Osteoblast (primary cell): ENCODE measurements at regions not wholly inside any gene's neighbourhood (a gene's known extent, or its start where the extent isn't known, plus 50 kb on each side); places are given as distances from the start of the nearest gene placed in this dataset.

ENCODE experiments used
- DNase-seq: peaks from one replicate; pipeline ENCODE4 v3.0.0; 2011; ENCODE audit warnings: low spot score, mixed read lengths; ENCODE audit not compliant: insufficient read length; ENCODE audit errors: missing footprints
- H2AFZ ChIP-seq: 2 replicates; pipeline ENCODE4 v1.6.0; 2011; ENCODE audit warnings: mild to moderate bottlenecking, low read length
- H3K27ac ChIP-seq: 2 replicates; pipeline ENCODE4 v1.5.1; 2011; ENCODE audit warnings: mild to moderate bottlenecking, low read depth, low read length, moderate library complexity
- H3K27me3 ChIP-seq: 2 replicates; pipeline ENCODE4 v1.6.0; 2012; ENCODE audit warnings: mild to moderate bottlenecking, control low read depth, inconsistent platforms, low read length, moderate library complexity; ENCODE audit not compliant: insufficient read depth
- H3K36me3 ChIP-seq: 2 replicates; pipeline ENCODE4 v1.5.1; 2011; ENCODE audit warnings: mild to moderate bottlenecking, low read length, control low read depth, moderate library complexity; ENCODE audit not compliant: insufficient read depth
- H3K4me1 ChIP-seq: 2 replicates; pipeline ENCODE4 v1.5.1; 2011; ENCODE audit warnings: mild to moderate bottlenecking, low read length, control low read depth, moderate library complexity; ENCODE audit not compliant: insufficient read depth
- H3K4me2 ChIP-seq: 2 replicates; pipeline ENCODE4 v1.6.0; 2011; ENCODE audit warnings: mild to moderate bottlenecking, low read length; ENCODE audit not compliant: insufficient read depth
- H3K4me3 ChIP-seq: fragments of 200-600 bp; sonication (generic); 3 replicates; pipeline ENCODE4 v1.5.1; 2012; ENCODE audit warnings: mild to moderate bottlenecking, low read length, inconsistent platforms; ENCODE audit not compliant: insufficient read depth
- H3K79me2 ChIP-seq: 2 replicates; pipeline ENCODE4 v1.6.0; 2012; ENCODE audit warnings: mild to moderate bottlenecking, low read length, control low read depth, inconsistent platforms; ENCODE audit not compliant: insufficient read depth
- H3K9me3 ChIP-seq: 2 replicates; pipeline ENCODE4 v1.5.1; 2011; ENCODE audit warnings: low read depth, low read length, control low read depth
- H4K20me1 ChIP-seq: 2 replicates; pipeline ENCODE4 v1.6.0; 2012; ENCODE audit warnings: mild to moderate bottlenecking, low read length, control low read depth; ENCODE audit not compliant: insufficient read depth
- CTCF ChIP-seq: IDR thresholded peaks from 2 replicates; pipeline ENCODE4 v1.5.1; 2011; ENCODE audit warnings: mild to moderate bottlenecking, low read depth, low read length, moderate library complexity; ENCODE audit errors: extremely low read depth

- Histone ChIP-seq H3K4me2 (no peak overlapping the region), H2AFZ (no peak overlapping the region), H3K36me3 (no peaks in the 10 kb centered on the region), H3K27ac (no peak overlapping the region), H3K79me2 (no peaks in the 10 kb centered on the region), H3K4me1 (no peaks in the 10 kb centered on the region), H3K4me3 (no peak overlapping the region), H4K20me1 (no peaks in the 10 kb centered on the region), H3K27me3 (no peaks in the 10 kb centered on the region), H3K9me3 (no peaks in the 10 kb centered on the region)
- DNase-seq, result no peak
- TF ChIP-seq CTCF, result no peak
These were observed 71.6 kb upstream of the AVPR1A start for GRCh38 chr12:63222582-63222981.

- Histone ChIP-seq H2AFZ (no peak overlapping the region), H4K20me1 (no peaks in the 10 kb centered on the region), H3K27ac (no peak overlapping the region), H3K79me2 (no peaks in the 10 kb centered on the region), H3K4me1 (no peaks in the 10 kb centered on the region), H3K4me2 (no peak overlapping the region), H3K9me3 (no peaks in the 10 kb centered on the region), H3K27me3 (no peaks in the 10 kb centered on the region), H3K36me3 (no peaks in the 10 kb centered on the region), H3K4me3 (no peak overlapping the region)
- no peak for DNase-seq
- TF ChIP-seq CTCF, result no peak
These were observed 69.9 kb upstream of the AVPR1A start for GRCh38 chr12:63220921-63221320.

DNA sequence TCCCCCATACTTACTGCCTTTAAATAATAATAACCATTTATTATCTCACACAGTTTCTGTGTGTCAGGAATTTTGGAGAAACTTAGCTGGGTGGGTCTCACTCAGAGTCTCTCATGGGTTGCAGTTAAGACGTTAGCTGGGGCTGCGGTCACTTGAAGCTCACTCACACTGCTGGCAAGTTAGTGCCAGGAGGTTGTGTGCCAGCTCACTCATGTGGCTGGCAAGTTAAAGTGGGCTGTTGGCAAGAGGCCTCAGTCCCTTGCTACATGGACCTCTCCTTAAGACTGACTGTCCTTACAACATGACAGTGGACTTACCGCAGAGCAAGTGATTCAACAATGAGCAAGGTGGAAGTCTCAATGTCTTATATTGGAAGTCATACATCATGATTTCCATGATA, 61.3 kb upstream of the AVPR1A start:
- no peak for DNase-seq
- Histone ChIP-seq H4K20me1 (no peaks in the 10 kb centered on the region), H3K4me3 (no peak overlapping the region), H3K27ac (no peak overlapping the region), H3K36me3 (no peaks in the 10 kb centered on the region), H3K9me3 (no peaks in the 10 kb centered on the region), H3K4me1 (no peaks in the 10 kb centered on the region), H3K4me2 (no peak overlapping the region), H2AFZ (no peak overlapping the region), H3K79me2 (no peaks in the 10 kb centered on the region), H3K27me3 (no peaks in the 10 kb centered on the region)
- TF ChIP-seq CTCF, result no peak

GRCh38 chr12:63208956-63209355, 58.0 kb upstream of the AVPR1A start:
- Histone ChIP-seq H2AFZ (no peak overlapping the region), H3K27ac (no peak overlapping the region), H3K9me3 (no peaks in the 10 kb centered on the region), H3K4me1 (no peaks in the 10 kb centered on the region), H3K36me3 (no peaks in the 10 kb centered on the region), H3K27me3 (no peaks in the 10 kb centered on the region), H3K4me3 (no peak overlapping the region), H3K4me2 (no peak overlapping the region), H3K79me2 (no peaks in the 10 kb centered on the region), H4K20me1 (no peaks in the 10 kb centered on the region)
- TF ChIP-seq CTCF, result no peak
- no peak for DNase-seq
